ENCODE measurements at regions not wholly inside any gene's neighbourhood (a gene's known extent, or its start where the extent isn't known, plus 50 kb on each side); places are given as distances from the start of the nearest gene placed in this dataset.
A peak's percentile ranks its signal among the peaks of the same experiment; 100 is the strongest.

- Histone ChIP-seq H2BK12ac (ENCODE audit: low read depth, low read length) (no peak overlapping the region), H3K9ac (replicated peaks in 1 of 4; ENCODE audit: extremely low read depth in 1 of 4, low read depth in 3 of 4, low read length in 3 of 4) (no peak overlapping the region), H3K18ac (ENCODE audit: extremely low read depth, low read length) (no peak overlapping the region), H2AK5ac (ENCODE audit: low read depth, low read length) (no peak overlapping the region), H4K8ac (ENCODE audit: extremely low read depth, insufficient read depth, low read length) (no peak overlapping the region), H3K4me3 (ENCODE audit: extremely low read depth in 1 of 4, insufficient read depth in 2 of 4, low read depth in 3 of 4, low read length in 4 of 4) (no peak overlapping the region), H4K5ac (ENCODE audit: insufficient read length, low read depth, low read length) (no peak overlapping the region), H3K27me3 (replicated peaks in 1 of 4; ENCODE audit: control insufficient read depth in 3 of 4, extremely low read depth in 1 of 4, insufficient read depth in 3 of 4, low read length in 3 of 4) (no peaks in the 10 kb centered on the region), H3K27ac (ENCODE audit: low read depth, low read length) (no peak overlapping the region), H4K20me1 (replicated peaks in 1 of 2; ENCODE audit: control insufficient read depth in 1 of 2, insufficient read depth in 2 of 2, low read length in 2 of 2) (no peaks in the 10 kb centered on the region), H4K91ac (replicated peaks; ENCODE audit: insufficient read length, low read length) (peak overlapping the region; percentile 67), H2BK120ac (replicated peaks; ENCODE audit: low read depth, low read length) (no peak overlapping the region), H3K23me2 (ENCODE audit: low read depth, low read length) (no peaks in the 10 kb centered on the region), H3K23ac (ENCODE audit: insufficient read length) (no peak overlapping the region), H2BK15ac (ENCODE audit: low read length) (no peak overlapping the region), H3K4me1 (replicated peaks in 1 of 4; ENCODE audit: control insufficient read depth in 3 of 4, insufficient read depth in 4 of 4, low read length in 3 of 4) (no peaks in the 10 kb centered on the region), H2BK20ac (ENCODE audit: low read length) (no peak overlapping the region), H3K79me1 (ENCODE audit: low read depth, low read length) (no peaks in the 10 kb centered on the region), H2AFZ (ENCODE audit: low read length) (no peak overlapping the region), H3K4ac (replicated peaks; ENCODE audit: insufficient read length, low read depth, low read length) (no peak overlapping the region), H3K9me3 (ENCODE audit: insufficient read depth in 2 of 2, low read depth in 1 of 2, low read length in 1 of 2) (no peaks in the 10 kb centered on the region), H3K4me2 (ENCODE audit: insufficient read depth in 1 of 2, low read depth in 2 of 2, low read length in 2 of 2) (no peak overlapping the region), H3K79me2 (ENCODE audit: control insufficient read depth in 1 of 2, insufficient read depth in 2 of 2, low read length in 2 of 2) (no peaks in the 10 kb centered on the region), H3K36me3 (ENCODE audit: control insufficient read depth in 2 of 4, insufficient read depth in 4 of 4, low read length in 3 of 4) (no peaks in the 10 kb centered on the region), H3K56ac (replicated peaks; ENCODE audit: insufficient read length, low read depth, low read length) (no peak overlapping the region), H2BK5ac (ENCODE audit: low read depth, low read length) (no peak overlapping the region), H3K14ac (ENCODE audit: insufficient read length) (no peak overlapping the region)
- DNase-seq (ENCODE audit: low read depth in 1 of 2, low spot score in 2 of 2) (no peak), FAIRE-seq (no peak)
- ChIA-PET CTCF (ENCODE audit: partially characterized antibody) (interaction anchor here (1.5 kb wide), 1 partner anchor 17 kb away, joined by 4 read pairs; no protein-coding TSS in a partner anchor), POLR2A (ENCODE audit: partially characterized antibody) (no interaction called here)
- WGBS, 2 experiments (ENCODE audit: extremely low coverage in 1 of 2, insufficient coverage in 1 of 2, insufficient read length in 1 of 2, insufficient replicate concordance in 2 of 2, low coverage in 1 of 2, low lambda C conversion rate in 2 of 2, missing lambda C conversion rate in 1 of 2), result 93% methylated on average over 5 of the region's 5 CpGs; no CpG with 5 or more reads in 1 of the 2 experiments
- no peak for TF ChIP-seq BCL11A (IDR thresholded peaks at IDR 0.05; ENCODE audit: low read depth in 2 of 2, low read length in 2 of 2)
- TF ChIP-seq RFX5 (IDR thresholded peaks at IDR 0.05; ENCODE audit: borderline replicate concordance, low read depth, low read length), result no peak
- no peak for TF ChIP-seq ATF3 (IDR thresholded peaks at IDR 0.05; ENCODE audit: insufficient read depth, low read depth, low read length)
- TF ChIP-seq USF2 (IDR thresholded peaks at IDR 0.05; ENCODE audit: low read length), result no peak
- no peak for TF ChIP-seq RNF2 (IDR thresholded peaks at IDR 0.05; ENCODE audit: borderline replicate concordance, low read depth, low read length, missing control alignments, poor library complexity, severe bottlenecking)
- TF ChIP-seq YY1 (IDR thresholded peaks at IDR 0.05; ENCODE audit: low read depth, low read length), result no peak
- TF ChIP-seq SIX5 (IDR thresholded peaks at IDR 0.05; ENCODE audit: low read depth, low read length), result no peak
- TF ChIP-seq CBX8 (IDR thresholded peaks at IDR 0.05; ENCODE audit: borderline replicate concordance, low read depth, low read length), result no peak
- no peak for TF ChIP-seq RAD21 (IDR thresholded peaks at IDR 0.05 in 1 of 2, conservative IDR thresholded peaks at IDR 0.05 in 1 of 2; ENCODE audit: low read depth in 2 of 2, low read length in 2 of 2)
- TF ChIP-seq PHF8 (conservative IDR thresholded peaks at IDR 0.05; ENCODE audit: low read depth, low read length), result no peak
- TF ChIP-seq E2F6 (IDR thresholded peaks at IDR 0.05), result no peak
Observed at GRCh38 chr5:173457482-173457881, 129.3 kb upstream of the STC2 start.

All from H1 (cell line).